Vagina (tissue), 2 donors: ENCODE measurements at regions not wholly inside any gene's neighbourhood (a gene's known extent, or its start where the extent isn't known, plus 50 kb on each side); places are given as distances from the start of the nearest gene placed in this dataset.
"Not testable (repeated sequence)": the region's sequence is repeated elsewhere in the genome, so short reads cannot be mapped to it uniquely, and the experiment has no call there.

Experiments used
- CTCF ChIP-seq, 3 experiments: fragments of 450-650 bp in 2 of 3; fragments of 200-600 bp in 1 of 3; sonication (generic) in 1 of 3; IDR thresholded peaks; one replicate each; pipeline ENCODE4 v1.5.1; 2017 to 2019; ENCODE audit warnings: antibody characterized with exemption in 3 of 3, mild to moderate bottlenecking in 2 of 3, moderate library complexity in 2 of 3
- POLR2A ChIP-seq, 2 donors: fragments of 450-650 bp; IDR thresholded peaks; one replicate each; pipeline ENCODE4 v1.6.1; 2017; ENCODE audit warnings: antibody characterized with exemption in 2 of 2, mild to moderate bottlenecking in 2 of 2, moderate library complexity in 2 of 2
- POLR2AphosphoS5 ChIP-seq, 2 donors: sonication (generic); formaldehyde crosslinking; IDR thresholded peaks; one replicate each; pipeline ENCODE4 v1.9.0; 2017; ENCODE audit warnings: antibody characterized with exemption in 2 of 2, mild to moderate bottlenecking in 2 of 2, low read depth in 1 of 2; ENCODE audit not compliant: insufficient read depth in 1 of 2

GRCh38 chr7:6958371-6958770 lies 132.3 kb upstream of the CCZ1B start:
- not testable (repeated sequence) for TF ChIP-seq CTCF (IDR thresholded peaks at IDR 0.05); POLR2A (IDR thresholded peaks at IDR 0.05); POLR2AphosphoS5 (IDR thresholded peaks at IDR 0.05; ENCODE audit: insufficient read depth in 1 of 2, low read depth in 1 of 2)
